NCI-H1105 treated with DMSO at 0.1 percent for 48 hours (cell line): ENCODE measurements at regions not wholly inside any gene's neighbourhood (a gene's known extent, or its start where the extent isn't known, plus 50 kb on each side); places are given as distances from the start of the nearest gene placed in this dataset.
A peak's percentile ranks its signal among the peaks of the same experiment; 100 is the strongest.
"Not testable (repeated sequence)": the region's sequence is repeated elsewhere in the genome, so short reads cannot be mapped to it uniquely, and the experiment has no call there.

Experiments
- DNase-seq: peaks from one replicate; lab custom pipeline; 2025; lab: John Stamatoyannopoulos, UW

- no peak for DNase-seq
Observed at GRCh38 chr1:199220031-199220430, 581.2 kb downstream of the PTPRC start.

DNA sequence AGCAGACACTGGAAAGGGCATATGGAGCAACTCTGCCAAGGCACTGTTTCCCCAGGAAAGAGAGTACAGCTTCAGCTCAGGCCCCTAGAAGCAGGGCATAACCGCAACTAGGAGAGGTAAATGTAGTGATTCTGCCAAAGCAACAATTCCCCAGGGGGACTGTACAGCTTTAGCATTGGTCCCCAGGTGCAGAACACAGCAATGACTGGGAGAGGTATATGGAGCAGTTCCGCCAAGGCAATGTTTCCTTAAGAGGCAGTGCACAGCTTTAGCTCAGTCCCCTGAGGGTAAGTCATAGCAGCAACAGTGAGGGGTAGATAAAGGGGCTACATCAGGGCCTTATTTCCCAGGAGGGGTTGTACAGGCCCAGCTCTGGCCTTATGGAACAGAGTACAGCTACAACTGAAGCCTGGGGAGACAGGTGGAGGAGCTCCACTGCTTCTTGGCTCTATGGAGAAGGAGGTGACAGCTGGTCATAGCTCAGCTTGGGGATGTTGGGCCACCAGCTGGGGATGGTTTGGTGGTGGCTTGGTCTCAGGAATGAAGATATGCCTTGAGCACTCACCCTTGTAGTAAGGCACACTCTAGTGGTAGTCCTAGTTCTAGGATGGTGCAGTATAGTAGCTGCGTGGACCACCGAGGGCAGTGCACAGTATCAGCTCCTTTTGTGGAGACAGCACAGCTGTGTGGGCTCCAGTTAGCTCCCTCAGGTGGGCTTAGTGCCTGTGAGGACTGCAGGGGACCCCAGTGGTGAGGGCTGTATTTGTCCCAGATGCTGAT lies 582.7 kb downstream of the PTPRC start:
- no peak for DNase-seq

- no peak for DNase-seq
Observed at GRCh38 chr1:199223936-199224335, 585.1 kb downstream of the PTPRC start.

DNA sequence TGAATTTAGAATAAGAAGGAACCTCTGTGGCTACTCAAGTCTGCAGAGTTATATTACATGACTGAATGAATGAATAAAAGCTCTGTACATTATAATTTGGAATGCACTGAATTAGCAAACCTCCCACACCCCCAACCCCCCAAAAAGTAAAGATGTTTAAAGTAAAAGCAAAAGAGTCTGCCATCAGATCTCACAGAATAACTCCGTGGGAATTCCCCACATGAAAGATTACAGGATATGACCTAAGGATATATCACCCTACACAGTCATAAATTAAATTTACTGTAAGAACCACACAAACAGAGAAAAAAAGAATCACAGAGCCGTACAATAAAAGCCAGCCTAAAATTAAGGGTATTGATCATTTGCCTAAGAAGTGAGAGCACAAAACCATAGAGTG lies 587.3 kb downstream of the PTPRC start:
- no peak for DNase-seq

DNA sequence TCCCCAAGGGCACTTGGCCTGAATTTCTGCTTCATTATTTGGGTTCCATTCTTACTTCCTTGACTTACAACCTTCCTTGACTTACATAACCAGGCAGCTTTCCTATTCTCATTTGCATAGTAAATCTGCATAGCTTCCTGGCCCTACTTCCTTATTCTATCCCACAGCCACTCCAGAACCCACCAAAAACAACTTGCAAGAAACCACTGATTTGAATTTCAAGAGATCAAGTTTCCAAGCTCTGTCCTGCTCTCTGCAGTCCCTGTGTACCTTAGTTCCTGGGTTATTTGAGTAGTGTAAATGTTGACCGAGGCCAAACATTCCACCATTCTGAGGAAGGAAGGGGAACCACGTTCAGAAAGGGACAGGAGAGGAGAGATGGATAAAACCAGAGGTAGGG lies 603.3 kb downstream of the PTPRC start:
- DNase-seq = no peak

GRCh38 chr1:199242601-199243000 lies 603.8 kb downstream of the PTPRC start:
- DNase-seq = no peak

- DNase-seq = peak; percentile 3
Observed at GRCh38 chr1:199243423-199244061, 604.7 kb downstream of the PTPRC start.

GRCh38 chr1:199245946-199246345 lies 607.1 kb downstream of the PTPRC start:
- no peak for DNase-seq

DNA sequence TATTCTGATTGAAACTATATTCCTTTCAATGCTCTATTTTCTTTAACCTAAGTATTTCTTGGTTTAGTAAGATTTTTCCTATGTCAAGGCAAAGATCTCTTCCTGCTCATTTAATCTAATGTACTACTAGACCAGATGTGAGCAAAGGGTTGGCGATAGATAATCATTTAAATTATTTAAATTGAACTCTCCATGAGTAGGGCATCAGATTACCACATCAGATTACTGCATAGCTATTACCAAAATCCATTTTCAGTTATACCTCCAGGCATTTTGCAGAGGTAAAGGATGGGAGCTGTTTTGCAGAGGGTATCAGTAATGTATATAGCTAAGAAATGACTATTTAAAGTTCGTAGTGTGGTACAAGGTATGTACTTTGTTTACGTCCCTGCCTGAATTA lies 607.9 kb downstream of the PTPRC start:
- DNase-seq = no peak

DNA sequence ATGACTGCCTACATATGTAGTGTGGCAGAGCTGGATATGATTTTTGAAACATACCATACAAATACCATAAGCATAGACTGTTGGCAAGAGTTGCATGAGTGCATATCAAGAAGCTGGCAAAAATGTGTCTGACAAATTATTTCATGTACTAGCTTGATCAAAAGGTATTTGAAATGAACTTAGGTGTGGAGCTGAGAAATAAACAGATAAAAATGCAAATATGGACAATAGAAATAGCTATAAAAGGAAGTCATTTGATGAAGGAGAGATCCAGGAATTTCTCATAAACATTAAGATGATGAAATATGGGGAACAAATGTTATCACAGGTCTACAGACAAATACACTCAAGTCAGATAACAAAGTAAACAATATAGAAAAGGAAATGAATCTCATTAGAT lies 609.1 kb downstream of the PTPRC start:
- no peak for DNase-seq

DNA sequence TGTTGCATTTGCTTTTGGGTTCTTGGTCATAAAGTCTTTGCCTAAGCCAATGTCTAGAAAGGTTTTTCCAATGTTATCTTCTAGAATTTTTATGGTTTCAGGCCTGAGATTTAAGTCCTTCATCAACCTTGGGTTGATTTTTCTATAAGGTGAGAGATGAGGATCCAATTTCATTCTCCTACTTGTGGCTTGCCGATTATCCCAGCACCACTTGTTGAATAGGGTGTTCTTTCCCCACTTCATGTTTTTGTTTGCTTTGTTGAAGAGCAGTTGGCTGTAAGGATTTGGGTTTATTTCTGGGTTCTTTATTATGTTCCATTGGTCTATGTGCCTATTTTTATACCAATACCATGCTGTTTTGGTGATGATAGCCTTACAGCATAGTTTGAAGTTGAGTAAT lies 615.2 kb downstream of the PTPRC start:
- not testable (repeated sequence) for DNase-seq

- no peak for DNase-seq
Observed at GRCh38 chr1:199261328-199261727, 622.5 kb downstream of the PTPRC start.

- DNase-seq = no peak
Observed at GRCh38 chr1:199264283-199264682, 625.4 kb downstream of the PTPRC start.

- no peak for DNase-seq
Observed at GRCh38 chr1:199264911-199265310, 626.1 kb downstream of the PTPRC start.

GRCh38 chr1:199265319-199265718 lies 626.5 kb downstream of the PTPRC start:
- no peak for DNase-seq

DNA sequence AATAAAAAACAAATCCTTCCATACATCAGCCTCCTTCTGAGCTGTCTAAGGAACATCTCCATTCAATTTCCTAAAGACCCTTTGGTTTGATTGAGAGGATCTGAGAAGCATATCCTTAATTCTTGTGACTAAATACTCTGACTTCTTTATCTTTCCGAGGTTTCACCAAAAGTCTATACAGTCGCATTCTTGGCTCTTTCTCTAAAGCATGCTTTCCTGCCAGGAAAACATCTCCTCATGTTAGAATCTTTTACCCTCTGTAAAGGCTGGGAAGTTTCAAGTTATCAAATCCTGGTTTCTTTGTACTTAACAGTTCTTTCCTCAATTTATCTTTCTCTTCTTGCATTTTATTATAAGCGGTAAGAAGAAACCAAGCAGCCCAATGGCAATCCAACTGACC lies 630.4 kb downstream of the PTPRC start:
- DNase-seq = no peak

GRCh38 chr1:199272139-199272544 lies 633.3 kb downstream of the PTPRC start:
- no peak for DNase-seq

DNA sequence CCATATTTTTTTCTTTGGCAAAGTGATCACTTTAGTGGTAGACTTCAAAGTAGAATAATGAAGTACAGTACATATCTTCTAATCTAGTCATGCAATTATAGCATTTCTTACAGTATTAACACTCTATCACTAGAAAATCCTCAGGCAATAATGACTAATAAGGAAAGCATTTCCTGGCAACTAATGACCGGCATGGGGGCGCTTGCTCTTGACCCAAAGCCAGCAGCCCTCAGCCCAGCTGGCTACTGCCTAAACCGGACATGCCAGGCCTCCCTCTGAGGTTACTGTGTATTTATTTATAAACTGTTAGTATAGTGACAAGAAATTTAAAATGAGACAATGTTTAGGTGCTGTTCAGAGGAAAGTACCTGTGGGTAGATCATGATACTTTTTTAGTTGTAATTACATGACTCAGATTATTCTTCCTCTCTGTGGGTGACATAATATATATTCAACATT lies 633.8 kb downstream of the PTPRC start:
- DNase-seq = no peak

GRCh38 chr1:199273837-199274379 lies 635.1 kb downstream of the PTPRC start:
- DNase-seq = peak; percentile 76

DNA sequence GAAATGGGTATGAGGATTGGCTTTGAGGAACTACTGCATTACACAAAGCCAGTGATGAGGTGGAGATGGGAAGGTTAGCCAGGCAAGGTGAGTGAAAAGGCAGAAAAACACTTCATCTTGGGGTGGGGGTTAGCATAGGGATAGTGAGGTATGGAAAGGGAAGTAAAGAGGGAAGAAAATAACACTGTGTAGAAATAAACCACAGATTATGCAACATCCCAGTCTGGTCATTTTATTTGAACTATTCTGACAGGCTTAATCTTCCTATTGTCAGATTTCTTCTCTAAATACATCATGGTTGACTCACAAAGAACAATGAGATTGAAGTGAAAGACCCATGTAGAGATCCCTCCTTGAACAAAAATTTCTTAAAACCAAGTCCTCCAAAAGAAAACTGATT lies 640.2 kb downstream of the PTPRC start:
- no peak for DNase-seq

DNA sequence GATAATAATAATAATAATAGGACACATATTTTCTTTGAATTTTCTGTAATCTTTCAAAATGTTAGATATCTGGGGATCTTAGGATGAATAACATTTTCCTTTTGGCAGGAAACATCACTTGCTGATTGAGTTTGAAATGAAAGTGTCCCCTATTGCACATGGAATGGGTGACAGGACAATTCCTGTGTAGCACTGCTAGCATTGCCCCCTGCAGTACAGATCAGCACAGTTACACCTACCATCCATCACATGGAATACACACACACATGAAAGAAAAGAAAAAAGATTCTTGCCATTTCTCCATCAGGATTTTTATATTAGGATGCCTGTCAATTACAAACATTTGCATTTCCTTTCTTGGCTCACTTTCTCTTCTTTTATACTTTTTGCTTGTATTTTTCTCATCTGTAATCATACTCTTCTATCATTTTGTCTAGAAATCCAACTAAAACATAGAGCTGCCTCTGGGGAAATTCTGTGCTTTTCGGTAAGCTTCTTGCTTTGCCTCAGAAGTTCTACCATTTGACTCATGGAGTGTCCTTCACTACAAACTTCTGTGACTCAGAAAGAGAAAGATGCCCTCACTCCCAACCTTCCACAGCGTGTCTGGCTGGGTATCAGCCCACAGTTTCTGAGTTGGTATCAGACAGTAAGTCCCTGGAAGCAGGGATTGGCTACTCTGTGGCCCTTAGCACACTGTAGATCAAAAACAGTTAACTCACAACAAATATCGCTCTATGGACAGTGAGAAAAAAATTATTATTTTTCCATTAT lies 641.2 kb downstream of the PTPRC start:
- DNase-seq = no peak

DNA sequence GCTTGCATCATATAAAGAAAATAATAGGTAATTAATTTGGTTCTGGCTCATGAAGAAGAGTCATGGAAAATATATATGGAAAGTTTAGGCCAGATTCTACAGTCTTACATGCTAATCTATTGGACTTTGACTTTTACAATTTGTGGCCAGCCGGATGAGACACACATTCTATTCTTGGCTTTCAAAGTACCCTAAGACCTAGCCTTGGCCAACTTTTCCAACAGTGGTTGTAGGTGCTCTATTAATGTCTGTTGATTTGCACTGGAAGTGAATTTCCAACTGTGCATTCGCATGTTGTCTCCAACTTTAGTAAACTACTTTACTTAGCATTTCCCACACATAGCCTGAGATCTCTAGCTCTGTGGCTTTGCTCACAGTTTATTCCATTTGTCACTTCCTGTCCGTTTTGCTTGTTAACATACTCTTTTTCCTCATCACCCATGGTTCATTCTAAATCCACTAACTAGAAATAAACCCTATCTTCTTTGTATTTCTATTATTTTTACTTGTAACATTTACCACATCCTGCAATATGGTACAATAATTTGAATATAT lies 644.0 kb downstream of the PTPRC start:
- DNase-seq = no peak
